ENCODE measurements at regions not wholly inside any gene's neighbourhood (a gene's known extent, or its start where the extent isn't known, plus 50 kb on each side); places are given as distances from the start of the nearest gene placed in this dataset.

DNA sequence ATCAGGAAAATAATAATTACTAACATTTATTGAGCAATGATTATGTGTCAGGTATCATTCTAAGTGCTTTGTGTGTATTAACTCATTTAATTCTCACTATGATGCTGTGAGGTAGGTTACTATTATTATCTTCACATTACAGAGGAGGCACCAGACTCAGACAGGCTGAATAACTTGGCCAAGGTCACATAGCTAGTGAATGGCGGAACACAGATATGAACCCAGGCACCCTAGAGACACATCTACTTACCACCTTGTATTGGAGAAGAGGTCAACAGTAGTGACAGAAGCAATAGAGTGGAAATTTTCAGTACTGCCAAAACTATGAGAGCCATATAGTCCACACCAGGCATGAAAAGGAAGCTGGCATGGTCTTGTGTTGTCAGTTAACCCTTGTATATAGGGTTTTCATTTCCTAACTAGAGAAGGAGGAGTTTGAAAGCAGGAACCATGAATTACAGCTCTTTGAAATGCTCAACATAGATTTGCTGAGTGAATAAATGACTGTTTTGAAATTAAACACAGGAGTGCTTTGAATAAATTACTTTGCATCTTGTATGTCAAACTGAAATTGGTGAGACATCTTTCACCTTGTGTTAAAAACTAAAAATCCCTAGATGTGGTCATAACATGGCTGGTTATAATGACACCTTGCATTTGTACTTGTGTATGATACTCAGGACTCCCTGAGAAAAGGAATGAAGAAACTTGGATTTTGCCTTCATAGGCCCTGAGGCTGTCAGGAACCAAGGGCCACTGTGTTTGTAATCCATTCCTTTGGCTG lies 71.8 kb downstream of the RTL9 start:
- Histone ChIP-seq H4K20me1 (replicated peaks; ENCODE audit: control insufficient read depth, insufficient read depth, low read length) (no peaks in the 10 kb centered on the region), H3K4me1 (replicated peaks in 1 of 2; ENCODE audit: control insufficient read depth in 2 of 2, insufficient read depth in 2 of 2, low read length in 2 of 2) (no peaks in the 10 kb centered on the region), H3K27ac (ENCODE audit: extremely low read depth, low read depth, low read length) (no peak overlapping the region), H3K4me3 (no peak overlapping the region), H3K27me3 (ENCODE audit: control insufficient read depth in 2 of 2, insufficient read depth in 2 of 2, low read length in 2 of 2) (peaks cover 3 to 23% of the 10 kb centered on the region in 2 experiments; a peak in 3 of 5 replicates), H3K9me3 (replicated peaks; ENCODE audit: control insufficient read depth, insufficient read depth, low read depth, low read length) (no peaks in the 10 kb centered on the region), H2AFZ (ENCODE audit: low read depth, low read length) (no peak overlapping the region), H3K4me2 (ENCODE audit: insufficient read depth, low read length) (no peak overlapping the region), H3K9ac (ENCODE audit: insufficient read depth in 1 of 2, low read depth in 2 of 2, low read length in 2 of 2) (no peak overlapping the region), H3K9me1 (ENCODE audit: control insufficient read depth, insufficient read depth, low read length) (no peaks in the 10 kb centered on the region), H3K36me3 (ENCODE audit: control insufficient read depth, insufficient read depth, low read length) (no peaks in the 10 kb centered on the region), H3K79me2 (ENCODE audit: control insufficient read depth, insufficient read depth, low read length) (no peaks in the 10 kb centered on the region)
- CTCF ChIA-PET (ENCODE audit: low intra/inter-chr PET ratio) = no interaction called here
- ATAC-seq (no peak), DNase-seq (ENCODE audit: extremely low read depth in 1 of 4, low spot score in 3 of 4) (no peak), FAIRE-seq (no peak)
- BruUV-seq (replicated peaks) = no TSS peak
- POLR2A ChIA-PET = no interaction called here
- in situ Hi-C loops (cut with MboI) = loop anchor here (25.0 kb wide), 1 partner anchor 807 kb away; no protein-coding TSS in a partner anchor
- intact Hi-C loops (cut with micrococcal nuclease) = no loop called here
- no peak for TF ChIP-seq NCOA1 (IDR thresholded peaks at IDR 0.05; ENCODE audit: low read depth)
- no peak for TF ChIP-seq RAD51 (IDR thresholded peaks at IDR 0.05; ENCODE audit: borderline replicate concordance, low read depth)
- WGBS (ENCODE audit: insufficient coverage, low coverage, missing lambda C conversion rate) = 0% methylated on average over 1 of the region's 1 CpG

DNA sequence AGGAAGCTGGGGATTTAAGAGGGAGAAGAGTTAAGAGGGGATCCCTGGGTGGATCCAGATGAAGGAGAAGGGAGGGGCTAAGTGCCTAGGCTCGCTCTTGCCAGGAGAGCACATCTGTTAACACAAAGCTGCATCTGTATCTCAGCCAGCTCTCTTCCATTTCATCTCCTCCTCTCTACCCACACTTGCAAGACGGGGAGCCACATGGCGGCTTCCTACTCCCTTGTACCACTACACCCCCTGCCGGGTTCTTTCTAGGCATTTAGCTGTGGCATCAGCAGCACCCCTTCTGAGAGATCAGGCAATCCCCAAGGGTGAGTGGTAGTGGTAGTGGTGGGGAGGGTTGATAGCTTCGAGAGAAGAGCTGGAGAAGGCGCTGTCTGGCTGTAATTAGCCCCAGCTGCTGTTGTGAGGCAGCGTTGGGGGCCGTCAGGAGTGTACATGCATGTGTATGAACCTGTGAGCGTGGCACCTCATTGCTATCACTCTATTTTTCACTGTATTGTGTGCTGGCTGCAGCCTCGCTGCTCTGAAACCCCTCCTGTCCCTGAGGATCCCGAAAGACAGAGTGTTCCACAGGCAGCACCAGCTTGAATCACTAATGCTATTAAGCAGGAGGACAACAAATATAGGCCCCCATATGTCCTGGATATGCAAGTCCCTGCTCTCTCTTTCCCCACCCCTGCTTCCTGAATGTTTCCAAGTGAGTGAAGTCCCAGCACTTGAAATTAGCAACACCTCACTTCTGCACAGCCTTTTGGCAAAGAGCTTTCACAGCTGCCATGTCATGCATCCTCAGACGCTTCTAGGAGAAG lies 73.7 kb downstream of the RTL9 start:
- Histone ChIP-seq H3K9me3 (replicated peaks; ENCODE audit: control insufficient read depth, insufficient read depth, low read depth, low read length) (no peaks in the 10 kb centered on the region), H3K4me3 (no peak overlapping the region), H2AFZ (ENCODE audit: low read depth, low read length) (no peak overlapping the region), H3K4me2 (ENCODE audit: insufficient read depth, low read length) (no peak overlapping the region), H3K79me2 (ENCODE audit: control insufficient read depth, insufficient read depth, low read length) (no peaks in the 10 kb centered on the region), H3K9me1 (ENCODE audit: control insufficient read depth, insufficient read depth, low read length) (no peaks in the 10 kb centered on the region), H3K9ac (ENCODE audit: insufficient read depth in 1 of 2, low read depth in 2 of 2, low read length in 2 of 2) (no peak overlapping the region), H4K20me1 (replicated peaks; ENCODE audit: control insufficient read depth, insufficient read depth, low read length) (no peaks in the 10 kb centered on the region), H3K27ac (ENCODE audit: extremely low read depth, low read depth, low read length) (no peak overlapping the region), H3K27me3 (ENCODE audit: control insufficient read depth in 2 of 2, insufficient read depth in 2 of 2, low read length in 2 of 2) (peaks cover 3 to 32% of the 10 kb centered on the region in 2 experiments; a peak in 3 of 5 replicates), H3K36me3 (ENCODE audit: control insufficient read depth, insufficient read depth, low read length) (no peaks in the 10 kb centered on the region), H3K4me1 (replicated peaks in 1 of 2; ENCODE audit: control insufficient read depth in 2 of 2, insufficient read depth in 2 of 2, low read length in 2 of 2) (no peaks in the 10 kb centered on the region)
- BruUV-seq (replicated peaks) = no TSS peak
- 0% methylated on average over 12 of the region's 12 CpGs for WGBS (ENCODE audit: insufficient coverage, low coverage, missing lambda C conversion rate)
- in situ Hi-C loops (cut with MboI) (loop anchor here (25.0 kb wide), 1 partner anchor 805 kb away; no protein-coding TSS in a partner anchor), intact Hi-C loops (cut with micrococcal nuclease) (no loop called here)
- ATAC-seq (no peak), FAIRE-seq (no peak), DNase-seq (ENCODE audit: extremely low read depth in 1 of 4, low spot score in 3 of 4) (no peak)
- CTCF ChIA-PET (ENCODE audit: low intra/inter-chr PET ratio) = no interaction called here
- POLR2A ChIA-PET = interaction anchor here (0.6 to 1.0 kb wide), 3 partner anchors 11 to 473 kb away, joined by 3 read pairs; no protein-coding TSS in a partner anchor
- TF ChIP-seq CBFA2T2 (conservative IDR thresholded peaks at IDR 0.05) = no peak
- TF ChIP-seq NFE2 (IDR thresholded peaks at IDR 0.05; ENCODE audit: low read depth) = no peak
- no peak for TF ChIP-seq BACH1 (tag; IDR thresholded peaks at IDR 0.05)
- TF ChIP-seq RBBP5 (IDR thresholded peaks at IDR 0.05; ENCODE audit: borderline replicate concordance, insufficient read depth, low read length, poor library complexity, severe bottlenecking) = no peak
- TF ChIP-seq ETS1 (conservative IDR thresholded peaks at IDR 0.05; ENCODE audit: control insufficient read depth, low read depth, low read length) = no peak
- TF ChIP-seq THRA (IDR thresholded peaks at IDR 0.05) = no peak
- no peak for TF ChIP-seq NFIC (IDR thresholded peaks at IDR 0.05)
